A673 (cell line): ENCODE measurements at regions not wholly inside any gene's neighbourhood (a gene's known extent, or its start where the extent isn't known, plus 50 kb on each side); places are given as distances from the start of the nearest gene placed in this dataset.

Experiments
- BruUV-seq: library from RNA; stranded (reverse); fragments of 400-500 nt; replicated peaks from 2 replicates; lab custom pipeline; 2021; lab: Mats Ljungman, UMichigan
- CTCF ChIA-PET: fragments of 300-600 bp; sonication (Branson Sonifier 250); formaldehyde crosslinking; loops from one replicate; lab custom pipeline; 2022; ENCODE audit warnings: antibody characterized with exemption; lab: Charles Lee
- POLR2A ChIA-PET: fragments of 300-600 bp; sonication (Branson Sonifier 250); formaldehyde crosslinking; loops from one replicate; lab custom pipeline; 2022; ENCODE audit warnings: antibody characterized with exemption; ENCODE audit not compliant: low non-redundant PET; lab: Charles Lee
- DNase-seq: peaks from one replicate; pipeline ENCODE4 v3.0.0-alpha.2; 2015; ENCODE audit warnings: low spot score
- H3K27ac ChIP-seq: fragments of 200-600 bp; sonication (generic); 2 replicates; pipeline ENCODE4 v1.5.1; 2016; ENCODE audit warnings: mixed run types, low read depth, mild to moderate bottlenecking, mixed read lengths, antibody characterized with exemption, low read length; ENCODE audit not compliant: poor library complexity, severe bottlenecking
- H3K27me3 ChIP-seq: fragments of 200-600 bp; sonication (generic); replicated peaks from 2 replicates; pipeline ENCODE4 v1.6.1; 2017; ENCODE audit warnings: mixed run types, low read depth, mild to moderate bottlenecking, mixed read lengths, antibody characterized with exemption, low read length; ENCODE audit not compliant: insufficient read depth, poor library complexity
- H3K36me3 ChIP-seq: fragments of 200-600 bp; sonication (generic); 2 replicates; pipeline ENCODE4 v1.6.1; 2016; ENCODE audit warnings: mixed run types, mild to moderate bottlenecking, mixed read lengths, antibody characterized with exemption, low read length; ENCODE audit not compliant: insufficient read depth, poor library complexity, severe bottlenecking
- H3K4me1 ChIP-seq: fragments of 200-600 bp; sonication (generic); 2 replicates; pipeline ENCODE4 v1.6.1; 2017; ENCODE audit warnings: mixed run types, mild to moderate bottlenecking, mixed read lengths, antibody characterized with exemption, low read length; ENCODE audit not compliant: insufficient read depth, poor library complexity, severe bottlenecking
- H3K4me3 ChIP-seq: fragments of 200-600 bp; sonication (generic); 2 replicates; pipeline ENCODE4 v1.5.1; 2016; ENCODE audit warnings: low read depth, mixed run types, mild to moderate bottlenecking, mixed read lengths, low read length; ENCODE audit not compliant: poor library complexity, severe bottlenecking
- H3K9me3 ChIP-seq: fragments of 200-600 bp; sonication (generic); 2 replicates; pipeline ENCODE4 v1.6.1; 2016; ENCODE audit warnings: mixed run types, low read depth, mild to moderate bottlenecking, mixed read lengths, antibody characterized with exemption, low read length; ENCODE audit not compliant: poor library complexity, severe bottlenecking
- EZH2 ChIP-seq: fragments of 200-600 bp; sonication (generic); IDR thresholded peaks from 2 replicates; pipeline ENCODE4 v1.6.1; 2017; ENCODE audit warnings: borderline replicate concordance, low read depth, mild to moderate bottlenecking, mixed read lengths, antibody characterized with exemption, low read length; ENCODE audit not compliant: poor library complexity, severe bottlenecking
- intact Hi-C: fragments of 100-400 bp; cut with micrococcal nuclease; formaldehyde crosslinking; loops from one replicate; pipeline ENCODE4 v1.10.0; 2022; ENCODE audit not compliant: unreplicated experiment
- TF ChIP-seq, protein P1 (sequence below): fragments of 300-800, 200-600 bp; sonication (generic); conservative IDR thresholded peaks from 2 replicates; pipeline ENCODE4 v1.5.1; 2017; ENCODE audit warnings: low read depth, mild to moderate bottlenecking, antibody characterized with exemption, low read length, moderate library complexity, mixed read lengths

DNA sequence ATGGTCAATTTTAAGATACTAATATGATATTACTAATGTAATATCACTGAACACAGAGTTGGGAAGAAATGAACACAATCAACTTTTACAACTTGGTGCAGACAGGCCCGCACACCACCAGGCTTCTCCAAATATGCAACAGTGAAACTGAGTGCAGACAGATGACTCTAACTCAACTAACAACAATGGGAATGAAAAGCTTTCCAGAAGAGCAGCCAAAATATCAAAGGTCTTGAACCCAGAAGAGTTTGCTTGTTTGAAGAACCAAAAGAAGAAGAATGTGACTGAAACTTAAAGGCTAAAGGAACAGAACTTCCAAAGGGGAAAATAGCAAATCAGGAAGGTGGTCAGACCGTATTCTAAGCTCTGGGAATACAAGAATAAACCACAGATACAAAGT, 89.8 kb upstream of the COL11A1 start:
- Histone ChIP-seq H3K27ac (no peak overlapping the region), H3K4me1 (no peaks in the 10 kb centered on the region), H3K27me3 (no peaks in the 10 kb centered on the region), H3K36me3 (no peaks in the 10 kb centered on the region), H3K9me3 (no peaks in the 10 kb centered on the region), H3K4me3 (no peak overlapping the region)
- no peak for DNase-seq
- intact Hi-C loops = no loop called here
- no peak for TF ChIP-seq EZH2
- TF ChIP-seq, protein P1, sequence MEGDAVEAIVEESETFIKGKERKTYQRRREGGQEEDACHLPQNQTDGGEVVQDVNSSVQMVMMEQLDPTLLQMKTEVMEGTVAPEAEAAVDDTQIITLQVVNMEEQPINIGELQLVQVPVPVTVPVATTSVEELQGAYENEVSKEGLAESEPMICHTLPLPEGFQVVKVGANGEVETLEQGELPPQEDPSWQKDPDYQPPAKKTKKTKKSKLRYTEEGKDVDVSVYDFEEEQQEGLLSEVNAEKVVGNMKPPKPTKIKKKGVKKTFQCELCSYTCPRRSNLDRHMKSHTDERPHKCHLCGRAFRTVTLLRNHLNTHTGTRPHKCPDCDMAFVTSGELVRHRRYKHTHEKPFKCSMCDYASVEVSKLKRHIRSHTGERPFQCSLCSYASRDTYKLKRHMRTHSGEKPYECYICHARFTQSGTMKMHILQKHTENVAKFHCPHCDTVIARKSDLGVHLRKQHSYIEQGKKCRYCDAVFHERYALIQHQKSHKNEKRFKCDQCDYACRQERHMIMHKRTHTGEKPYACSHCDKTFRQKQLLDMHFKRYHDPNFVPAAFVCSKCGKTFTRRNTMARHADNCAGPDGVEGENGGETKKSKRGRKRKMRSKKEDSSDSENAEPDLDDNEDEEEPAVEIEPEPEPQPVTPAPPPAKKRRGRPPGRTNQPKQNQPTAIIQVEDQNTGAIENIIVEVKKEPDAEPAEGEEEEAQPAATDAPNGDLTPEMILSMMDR = no peak
- ChIA-PET CTCF (no interaction called here), POLR2A (interaction anchor here (0.6 kb wide), 1 partner anchor 118 kb away, joined by 4 read pairs; no protein-coding TSS in a partner anchor)
- no TSS peak for BruUV-seq

DNA sequence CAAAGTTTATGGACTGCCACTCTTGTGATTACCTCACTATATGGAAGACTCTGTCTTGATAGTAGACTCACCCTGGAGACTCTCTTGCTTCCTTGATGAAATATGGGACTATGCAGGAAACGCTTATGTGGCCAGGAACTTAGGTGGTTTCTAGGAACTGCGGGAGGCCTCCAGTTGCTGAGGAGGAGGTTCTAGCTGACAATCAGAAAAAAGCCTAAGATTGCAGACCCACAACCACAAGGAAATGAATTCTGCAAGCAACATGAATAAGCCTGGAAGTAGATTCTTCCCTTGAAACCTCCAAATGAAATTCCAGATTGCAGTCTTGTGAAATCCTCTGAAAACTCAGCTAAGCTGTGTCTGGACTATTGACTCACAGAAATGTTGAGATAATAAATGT, 88.9 kb upstream of the COL11A1 start:
- POLR2A ChIA-PET = no interaction called here
- no TSS peak for BruUV-seq
- TF ChIP-seq, protein P1 = no peak
- intact Hi-C loops = no loop called here
- Histone ChIP-seq H3K27ac (no peak overlapping the region), H3K4me3 (no peak overlapping the region), H3K36me3 (no peaks in the 10 kb centered on the region), H3K4me1 (no peaks in the 10 kb centered on the region), H3K27me3 (no peaks in the 10 kb centered on the region), H3K9me3 (no peaks in the 10 kb centered on the region)
- CTCF ChIA-PET = no interaction called here
- peak; percentile 19 for DNase-seq

DNA sequence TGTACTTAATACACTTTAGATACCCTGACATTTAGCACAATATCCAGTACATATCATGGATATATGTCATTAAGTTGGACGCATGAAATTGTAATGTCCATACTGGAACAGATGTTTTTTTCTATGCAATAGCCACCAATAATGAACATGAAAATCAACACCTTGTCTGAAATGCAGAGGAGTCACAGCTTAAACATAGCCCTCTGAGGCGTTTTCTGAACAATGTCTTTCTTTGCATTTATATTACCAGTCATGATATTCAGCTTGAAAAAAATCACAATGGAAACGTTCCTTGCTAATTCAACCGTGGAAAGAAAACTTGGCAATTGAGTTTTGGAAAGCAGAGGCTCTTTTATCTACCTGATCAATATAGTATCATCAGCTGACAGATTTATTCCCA, 86.7 kb upstream of the COL11A1 start:
- CTCF ChIA-PET = no interaction called here

DNA sequence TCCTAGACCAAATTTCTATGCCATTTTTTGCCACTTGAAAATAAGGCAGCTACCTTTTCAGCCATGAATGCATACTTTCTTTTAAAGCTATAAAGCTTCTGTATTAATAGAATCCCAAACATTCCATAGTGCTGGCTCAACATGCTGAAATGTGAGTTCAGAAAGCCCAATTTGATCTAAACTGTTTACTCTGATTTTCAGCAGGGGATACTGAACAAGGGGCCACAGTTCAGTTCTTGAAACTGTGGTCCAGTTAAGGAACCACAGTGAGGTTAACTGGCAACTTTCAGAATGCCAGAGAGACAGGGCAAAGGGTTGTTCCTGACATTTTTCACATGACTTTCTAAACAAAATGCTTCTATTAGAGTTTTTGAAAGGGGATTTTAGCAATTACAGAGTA, 85.7 kb upstream of the COL11A1 start:
- Histone ChIP-seq H3K4me1 (peaks cover 3% of the 10 kb centered on the region), H3K27me3 (no peaks in the 10 kb centered on the region), H3K36me3 (no peaks in the 10 kb centered on the region), H3K27ac (no peak overlapping the region), H3K4me3 (no peak overlapping the region), H3K9me3 (no peaks in the 10 kb centered on the region)
- CTCF ChIA-PET = no interaction called here
- TF ChIP-seq, protein P1 = no peak
- no peak for TF ChIP-seq EZH2
- no peak for DNase-seq
- no TSS peak for BruUV-seq
- POLR2A ChIA-PET = no interaction called here
- intact Hi-C loops = no loop called here

More for the DNA sequence above, 86.7 kb upstream of the COL11A1 start:
- Histone ChIP-seq H3K27me3 (no peaks in the 10 kb centered on the region), H3K36me3 (no peaks in the 10 kb centered on the region), H3K4me3 (no peak overlapping the region), H3K27ac (no peak overlapping the region), H3K4me1 (peaks cover 3% of the 10 kb centered on the region), H3K9me3 (no peaks in the 10 kb centered on the region)
- no TSS peak for BruUV-seq
- POLR2A ChIA-PET = no interaction called here
- no peak for DNase-seq
- TF ChIP-seq EZH2 = no peak
- intact Hi-C loops = no loop called here
